CD4-positive, alpha-beta T cell (primary cell): ENCODE measurements at regions not wholly inside any gene's neighbourhood (a gene's known extent, or its start where the extent isn't known, plus 50 kb on each side); places are given as distances from the start of the nearest gene placed in this dataset.

Experiments
- ATAC-seq: fragments of 200-7000 bp; cut with Tn5 transposase; one replicate; pipeline ENCODE4 v1.10.0; 2022; ENCODE audit warnings: mild to moderate bottlenecking; ENCODE audit not compliant: poor library complexity
- CTCF ChIA-PET: fragments of 350-600 bp; sonication (Branson Sonifier 250); formaldehyde crosslinking; loops from one replicate; lab custom pipeline; 2021; ENCODE audit warnings: antibody characterized with exemption, inconsistent platforms; lab: Charles Lee
- POLR2A ChIA-PET: fragments of 350-600 bp; sonication (Branson Sonifier 250); formaldehyde crosslinking; loops from one replicate; lab custom pipeline; 2021; ENCODE audit warnings: antibody characterized with exemption, inconsistent platforms; lab: Charles Lee
- DNase-seq, 14 experiments: peaks; one replicate each; pipeline ENCODE4 v3.0.0-alpha.2; 2013 to 2020; ENCODE audit warnings: mixed read lengths in 2 of 14
- H3K27ac ChIP-seq, 2 donors: one replicate each; pipeline versions ENCODE4 v1.5.1 to v1.7.0; 2013; ENCODE audit warnings: low read length in 2 of 2, low read depth in 1 of 2, mild to moderate bottlenecking in 1 of 2
- H3K27me3 ChIP-seq, 2 experiments: 1 replicate in 1 of 2; 2 replicates in 1 of 2; pipeline versions ENCODE4 v1.6.1 to v1.7.0; 2013; ENCODE audit warnings: low read length in 2 of 2, control low read depth in 1 of 2, mild to moderate bottlenecking in 1 of 2, moderate library complexity in 1 of 2; ENCODE audit not compliant: insufficient read depth in 2 of 2, control insufficient read depth in 1 of 2
- H3K36me3 ChIP-seq: one replicate; pipeline ENCODE4 v1.6.1; 2013; ENCODE audit warnings: low read length, control low read depth; ENCODE audit not compliant: insufficient read depth
- H3K4me1 ChIP-seq: one replicate; pipeline ENCODE4 v1.6.1; 2013; ENCODE audit warnings: low read length, control low read depth; ENCODE audit not compliant: insufficient read depth
- H3K4me3 ChIP-seq: one replicate; pipeline ENCODE4 v1.5.1; 2013; ENCODE audit warnings: mild to moderate bottlenecking, low read length, moderate library complexity
- H3K9me3 ChIP-seq, 2 experiments: 1 replicate in 1 of 2; 2 replicates in 1 of 2; pipeline versions ENCODE4 v1.6.1 to v1.7.0; 2013; ENCODE audit warnings: low read length in 2 of 2, mild to moderate bottlenecking in 2 of 2, control low read depth in 1 of 2, moderate library complexity in 1 of 2; ENCODE audit not compliant: control insufficient read depth in 1 of 2, insufficient read depth in 1 of 2
- H3K27ac Mint-ChIP-seq: one replicate; pipeline ENCODE4 v1.8.0; 2020; ENCODE audit warnings: mixed read lengths
- H3K27me3 Mint-ChIP-seq: one replicate; pipeline ENCODE4 v1.8.0; 2021; ENCODE audit warnings: mixed read lengths
- H3K36me3 Mint-ChIP-seq: one replicate; pipeline ENCODE4 v1.8.0; 2021; ENCODE audit warnings: low read depth, mixed read lengths
- H3K4me1 Mint-ChIP-seq: one replicate; pipeline ENCODE4 v1.8.0; 2021; ENCODE audit warnings: low read depth, mixed read lengths
- H3K4me3 Mint-ChIP-seq: one replicate; pipeline ENCODE4 v1.8.0; 2020; ENCODE audit warnings: mild to moderate bottlenecking, mixed read lengths
- H3K9me3 Mint-ChIP-seq: one replicate; pipeline ENCODE4 v1.8.0; 2020; ENCODE audit warnings: mixed read lengths
- intact Hi-C, 2 experiments: fragments of 100-400 bp; cut with DNase I in 1 of 2; cut with micrococcal nuclease in 1 of 2; formaldehyde crosslinking; loops; one replicate each; pipeline versions ENCODE4 v1.15.1 to v1.9.0; 2023 to 2025; cut with DNase I, micrococcal nuclease
- TF ChIP-seq, protein P1 (sequence below): fragments of 200-600 bp; IDR thresholded peaks from one replicate; pipeline ENCODE4 v1.8.0; 2022; ENCODE audit warnings: antibody characterized with exemption, mild to moderate bottlenecking

DNA sequence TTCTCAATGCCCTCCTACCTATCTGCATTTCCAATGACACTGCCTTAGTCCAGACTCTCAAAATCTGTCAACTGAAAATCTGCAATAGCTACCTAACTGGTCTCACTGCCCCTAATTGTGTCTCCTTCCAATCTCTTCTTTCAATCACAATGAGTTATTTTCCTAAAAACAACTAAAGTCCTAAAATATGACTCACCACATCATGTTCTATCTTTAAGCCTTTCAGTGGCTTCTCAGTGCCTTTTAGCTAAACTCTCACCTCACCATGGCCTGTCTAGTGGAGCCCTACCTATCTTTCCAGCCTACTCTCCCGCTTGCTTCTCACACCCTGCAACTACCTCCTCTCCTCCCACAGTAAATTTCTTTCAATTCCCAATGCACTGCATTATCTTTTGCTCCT is 220.9 kb upstream of the PKDCC start:
- H3K27ac Mint-ChIP-seq, result no peak overlapping the region
- Histone ChIP-seq H3K27ac (no peak overlapping the region), H3K4me3 (no peak overlapping the region), H3K4me1 (no peaks in the 10 kb centered on the region), H3K36me3 (no peaks in the 10 kb centered on the region), H3K9me3 (no peaks in the 10 kb centered on the region), H3K27me3 (peaks cover 10 to 19% of the 10 kb centered on the region in 2 experiments)
- no peaks in the 10 kb centered on the region for H3K9me3 Mint-ChIP-seq
- no peaks in the 10 kb centered on the region for H3K4me1 Mint-ChIP-seq
- ATAC-seq, result no peak
- POLR2A ChIA-PET, result no interaction called here
- DNase-seq, result no peak
- CTCF ChIA-PET, result interaction anchor here (1.5 kb wide), 1 partner anchor 560 kb away, joined by 3 read pairs; no protein-coding TSS in a partner anchor
- no peaks in the 10 kb centered on the region for H3K36me3 Mint-ChIP-seq
- H3K27me3 Mint-ChIP-seq, result peaks cover 44% of the 10 kb centered on the region
- intact Hi-C loops, result no loop called here
- TF ChIP-seq, protein P1, sequence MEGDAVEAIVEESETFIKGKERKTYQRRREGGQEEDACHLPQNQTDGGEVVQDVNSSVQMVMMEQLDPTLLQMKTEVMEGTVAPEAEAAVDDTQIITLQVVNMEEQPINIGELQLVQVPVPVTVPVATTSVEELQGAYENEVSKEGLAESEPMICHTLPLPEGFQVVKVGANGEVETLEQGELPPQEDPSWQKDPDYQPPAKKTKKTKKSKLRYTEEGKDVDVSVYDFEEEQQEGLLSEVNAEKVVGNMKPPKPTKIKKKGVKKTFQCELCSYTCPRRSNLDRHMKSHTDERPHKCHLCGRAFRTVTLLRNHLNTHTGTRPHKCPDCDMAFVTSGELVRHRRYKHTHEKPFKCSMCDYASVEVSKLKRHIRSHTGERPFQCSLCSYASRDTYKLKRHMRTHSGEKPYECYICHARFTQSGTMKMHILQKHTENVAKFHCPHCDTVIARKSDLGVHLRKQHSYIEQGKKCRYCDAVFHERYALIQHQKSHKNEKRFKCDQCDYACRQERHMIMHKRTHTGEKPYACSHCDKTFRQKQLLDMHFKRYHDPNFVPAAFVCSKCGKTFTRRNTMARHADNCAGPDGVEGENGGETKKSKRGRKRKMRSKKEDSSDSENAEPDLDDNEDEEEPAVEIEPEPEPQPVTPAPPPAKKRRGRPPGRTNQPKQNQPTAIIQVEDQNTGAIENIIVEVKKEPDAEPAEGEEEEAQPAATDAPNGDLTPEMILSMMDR, result no peak
- no peak overlapping the region for H3K4me3 Mint-ChIP-seq

DNA sequence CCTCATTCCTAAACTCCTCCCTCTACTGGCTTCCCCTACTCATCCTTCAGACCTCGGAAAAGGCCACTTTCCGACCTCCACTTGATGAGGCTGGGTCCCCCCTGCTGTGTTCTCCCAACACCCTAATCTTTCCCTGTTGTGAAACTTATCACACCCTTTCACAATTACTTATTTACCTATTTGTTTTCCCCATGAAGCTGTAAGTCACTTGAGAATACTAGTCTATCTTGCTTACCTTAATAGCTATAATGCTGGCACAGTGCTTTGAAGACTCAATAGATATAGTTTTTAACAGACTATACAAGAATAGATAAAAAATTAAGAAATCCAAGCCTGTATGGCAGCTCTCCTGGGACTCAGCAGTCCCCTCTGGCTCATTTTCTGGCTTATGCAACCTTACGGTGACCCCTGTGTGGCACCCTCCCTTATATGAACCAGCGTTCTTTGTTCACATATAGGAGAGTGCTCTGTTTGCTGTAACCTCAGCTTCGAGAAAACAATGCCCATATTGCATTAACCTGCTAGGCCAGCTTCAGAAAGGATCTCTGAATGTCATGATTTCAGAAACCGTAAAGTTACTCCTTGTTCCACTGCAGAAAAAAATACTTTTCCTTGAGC is 220.4 kb upstream of the PKDCC start:
- Mint-ChIP-seq H3K36me3 (no peaks in the 10 kb centered on the region), H3K4me3 (no peak overlapping the region), H3K9me3 (no peaks in the 10 kb centered on the region), H3K4me1 (no peaks in the 10 kb centered on the region), H3K27ac (no peak overlapping the region), H3K27me3 (peaks cover 44% of the 10 kb centered on the region)
- no peak overlapping the region for H3K4me3 ChIP-seq
- H3K27ac ChIP-seq, result no peak overlapping the region
- intact Hi-C loops, result no loop called here
- TF ChIP-seq, protein P1, result no peak
- peaks cover 12 to 19% of the 10 kb centered on the region in 2 experiments for H3K27me3 ChIP-seq
- ChIA-PET POLR2A (no interaction called here), CTCF (interaction anchor here (1.5 kb wide), 1 partner anchor 560 kb away, joined by 3 read pairs; no protein-coding TSS in a partner anchor)
- no peak for DNase-seq
- ATAC-seq, result no peak
- no peaks in the 10 kb centered on the region for H3K4me1 ChIP-seq
- H3K36me3 ChIP-seq, result no peaks in the 10 kb centered on the region
- H3K9me3 ChIP-seq, result no peaks in the 10 kb centered on the region

DNA sequence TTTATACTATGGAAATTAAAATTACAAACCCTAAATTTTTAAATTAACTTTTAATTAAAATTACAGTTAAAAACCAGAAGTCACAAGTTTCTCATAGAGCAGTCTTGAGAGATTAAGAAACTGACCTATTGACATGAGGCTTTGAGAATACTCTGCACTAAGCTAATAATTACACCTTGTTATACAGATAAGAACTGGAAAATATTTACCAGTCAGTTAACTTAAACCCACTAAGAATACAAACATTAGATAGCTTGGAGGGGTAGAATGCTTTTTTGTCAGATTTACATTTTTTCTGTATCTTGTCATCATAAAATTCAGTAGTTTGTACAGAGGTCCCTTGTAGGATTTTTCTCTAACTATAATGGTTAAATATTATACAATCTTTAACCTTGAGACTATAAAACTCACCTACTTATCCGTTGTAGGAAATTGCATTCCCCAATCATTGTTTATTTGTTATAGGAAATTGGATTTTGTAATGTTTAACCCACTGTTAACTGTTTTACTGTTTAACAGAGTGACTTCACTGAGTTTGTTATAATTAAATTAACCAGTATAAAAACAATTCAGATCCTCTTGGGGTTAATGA is 219.7 kb upstream of the PKDCC start:
- DNase-seq (no peak), ATAC-seq (no peak)
- H3K27me3 Mint-ChIP-seq, result peaks cover 44% of the 10 kb centered on the region
- H3K4me1 Mint-ChIP-seq, result no peaks in the 10 kb centered on the region
- POLR2A ChIA-PET, result no interaction called here
- Histone ChIP-seq H3K36me3 (no peaks in the 10 kb centered on the region), H3K27me3 (peaks cover 12 to 19% of the 10 kb centered on the region in 2 experiments), H3K9me3 (no peaks in the 10 kb centered on the region), H3K4me1 (no peaks in the 10 kb centered on the region), H3K27ac (no peak overlapping the region), H3K4me3 (no peak overlapping the region)
- H3K27ac Mint-ChIP-seq, result no peak overlapping the region
- H3K36me3 Mint-ChIP-seq, result no peaks in the 10 kb centered on the region
- no peak overlapping the region for H3K4me3 Mint-ChIP-seq
- H3K9me3 Mint-ChIP-seq, result no peaks in the 10 kb centered on the region
- intact Hi-C loops, result no loop called here
- TF ChIP-seq, protein P1, result no peak
- CTCF ChIA-PET, result no interaction called here
